ENCODE measurements at regions not wholly inside any gene's neighbourhood (a gene's known extent, or its start where the extent isn't known, plus 50 kb on each side); places are given as distances from the start of the nearest gene placed in this dataset.

- TF ChIP-seq REST (IDR thresholded peaks at IDR 0.05; ENCODE audit: insufficient replicate concordance, low read depth) (no peak), POLR2AphosphoS5 (IDR thresholded peaks at IDR 0.05; ENCODE audit: low read depth) (no peak), SPI1 (IDR thresholded peaks at IDR 0.05; ENCODE audit: borderline replicate concordance, low read depth) (no peak), GABPA (IDR thresholded peaks at IDR 0.05; ENCODE audit: low read depth) (no peak), CTCF (IDR thresholded peaks at IDR 0.05; ENCODE audit: insufficient read depth, low read length) (no peak)
- no peak overlapping the region for H3K4me3 ChIP-seq (replicated peaks; ENCODE audit: insufficient read depth, low read length)
- H3K27me3 ChIP-seq (ENCODE audit: insufficient read depth, poor library complexity, severe bottlenecking) = no peaks in the 10 kb centered on the region
- H3K27ac ChIP-seq (replicated peaks) = no peak overlapping the region
- no peak for DNase-seq (ENCODE audit: low read depth in 1 of 2, low spot score in 1 of 2)
These were observed 237.1 kb upstream of the NRP1 start for GRCh38 chr10:33571616-33572015.

GRCh38 chr10:33570495-33570894 is 236.0 kb upstream of the NRP1 start:
- 0 out of 2 replicates have a peak, but pooled peaks have one; percentile 13 for TF ChIP-seq SPI1 (IDR thresholded peaks at IDR 0.05; ENCODE audit: borderline replicate concordance, low read depth)
- no peak for TF ChIP-seq GABPA (IDR thresholded peaks at IDR 0.05; ENCODE audit: low read depth)
- peak; percentile 18 to 44 for DNase-seq (ENCODE audit: low read depth in 1 of 2, low spot score in 1 of 2)
- H3K27ac ChIP-seq (replicated peaks) = no peak overlapping the region
- H3K27me3 ChIP-seq (ENCODE audit: insufficient read depth, poor library complexity, severe bottlenecking) = no peaks in the 10 kb centered on the region
- no peak overlapping the region for H3K4me3 ChIP-seq (replicated peaks; ENCODE audit: insufficient read depth, low read length)

GRCh38 chr10:33569702-33570101 is 235.2 kb upstream of the NRP1 start:
- no peak for TF ChIP-seq POLR2AphosphoS5 (IDR thresholded peaks at IDR 0.05; ENCODE audit: low read depth)
- no peak for TF ChIP-seq SPI1 (IDR thresholded peaks at IDR 0.05; ENCODE audit: borderline replicate concordance, low read depth)
- TF ChIP-seq REST (IDR thresholded peaks at IDR 0.05; ENCODE audit: insufficient replicate concordance, low read depth) = no peak
- no peak for TF ChIP-seq GABPA (IDR thresholded peaks at IDR 0.05; ENCODE audit: low read depth)
- TF ChIP-seq CTCF (IDR thresholded peaks at IDR 0.05; ENCODE audit: insufficient read depth, low read length) = no peak
- DNase-seq (ENCODE audit: low read depth in 1 of 2, low spot score in 1 of 2) = no peak
- Histone ChIP-seq H3K4me3 (replicated peaks; ENCODE audit: insufficient read depth, low read length) (no peak overlapping the region), H3K27ac (replicated peaks) (no peak overlapping the region), H3K27me3 (ENCODE audit: insufficient read depth, poor library complexity, severe bottlenecking) (no peaks in the 10 kb centered on the region)

- DNase-seq (ENCODE audit: low read depth in 1 of 2, low spot score in 1 of 2) = no peak
- no peak overlapping the region for H3K27ac ChIP-seq (replicated peaks)
- TF ChIP-seq CTCF (IDR thresholded peaks at IDR 0.05; ENCODE audit: insufficient read depth, low read length) (no peak), GABPA (IDR thresholded peaks at IDR 0.05; ENCODE audit: low read depth) (no peak), SPI1 (IDR thresholded peaks at IDR 0.05; ENCODE audit: borderline replicate concordance, low read depth) (no peak), REST (IDR thresholded peaks at IDR 0.05; ENCODE audit: insufficient replicate concordance, low read depth) (no peak), POLR2AphosphoS5 (IDR thresholded peaks at IDR 0.05; ENCODE audit: low read depth) (no peak)
- H3K4me3 ChIP-seq (replicated peaks; ENCODE audit: insufficient read depth, low read length) = no peak overlapping the region
- no peaks in the 10 kb centered on the region for H3K27me3 ChIP-seq (ENCODE audit: insufficient read depth, poor library complexity, severe bottlenecking)
These were observed 232.0 kb upstream of the NRP1 start for GRCh38 chr10:33566426-33566825.

Measured in HL-60 (cell line).